OCI-M1 (cell line): ENCODE measurements at regions not wholly inside any gene's neighbourhood (a gene's known extent, or its start where the extent isn't known, plus 50 kb on each side); places are given as distances from the start of the nearest gene placed in this dataset.
"Not testable (repeated sequence)": the region's sequence is repeated elsewhere in the genome, so short reads cannot be mapped to it uniquely, and the experiment has no call there.

Experiments
- DNase-seq: peaks from one replicate; lab custom pipeline; 2025; lab: John Stamatoyannopoulos, UW

DNA sequence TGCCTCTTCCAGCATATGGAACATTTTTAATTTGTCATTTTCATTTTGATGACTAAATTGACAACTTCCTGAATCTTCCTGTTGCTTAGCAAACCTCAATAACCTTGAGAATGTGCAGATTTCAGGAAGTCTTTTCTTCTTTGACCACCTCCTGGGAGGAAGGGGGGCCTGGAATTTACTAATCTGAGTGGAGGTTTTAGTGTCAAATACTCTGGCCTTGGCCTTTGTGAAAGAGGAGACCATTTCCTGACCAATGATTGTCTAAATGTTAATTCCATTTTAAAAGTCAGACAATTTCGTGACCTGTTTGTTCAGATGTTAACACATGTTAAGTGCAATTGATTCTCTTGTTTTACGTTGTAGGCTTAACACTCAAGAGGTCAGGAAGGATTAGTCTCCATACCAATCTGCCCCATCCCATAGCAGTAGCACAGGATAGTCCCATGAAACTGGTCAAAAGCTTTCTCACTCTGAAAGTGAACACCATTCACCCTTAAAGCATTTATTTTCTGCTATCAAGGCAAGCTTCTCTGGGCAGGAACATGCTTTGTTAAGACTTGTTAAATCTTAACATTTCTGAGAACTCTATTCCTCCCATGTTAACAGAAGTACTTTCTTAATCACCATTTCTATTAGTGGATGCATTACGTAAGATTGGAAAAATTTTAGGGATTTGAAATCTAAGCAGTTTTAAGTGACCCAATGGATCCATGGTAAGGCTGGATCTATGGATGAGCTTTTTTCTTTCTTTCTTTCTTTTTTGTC is 219.6 kb downstream of the RND3 start:
- no peak for DNase-seq

- DNase-seq, result no peak
Measured at GRCh38 chr2:150266931-150267330, 220.5 kb downstream of the RND3 start.

GRCh38 chr2:150264442-150264841 is 223.0 kb downstream of the RND3 start:
- DNase-seq, result no peak

- no peak for DNase-seq
Measured at GRCh38 chr2:150261691-150262090, 225.8 kb downstream of the RND3 start.

- no peak for DNase-seq
Measured at GRCh38 chr2:150260636-150261035, 226.8 kb downstream of the RND3 start.

DNA sequence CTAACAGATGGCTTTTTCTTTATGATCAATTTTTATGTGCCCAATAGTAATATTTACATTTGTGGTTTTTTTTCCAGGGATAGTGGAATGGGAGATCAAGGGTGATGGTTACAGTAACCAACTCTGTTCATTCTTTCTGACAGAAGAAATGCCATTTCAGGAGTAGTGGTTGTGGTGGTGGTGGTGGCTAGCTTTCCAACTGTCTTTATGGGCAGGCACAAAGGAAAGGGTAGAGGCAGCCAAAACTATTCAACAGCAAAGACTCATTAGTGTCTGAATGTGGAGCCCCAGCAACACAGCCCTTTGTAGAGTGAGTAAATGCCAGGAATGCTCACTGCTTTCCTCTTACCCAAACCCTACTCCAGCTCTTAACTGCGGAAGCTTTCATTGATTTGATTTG is 227.7 kb downstream of the RND3 start:
- no peak for DNase-seq

- DNase-seq, result no peak
Measured at GRCh38 chr2:150258781-150259307, 228.6 kb downstream of the RND3 start.

DNA sequence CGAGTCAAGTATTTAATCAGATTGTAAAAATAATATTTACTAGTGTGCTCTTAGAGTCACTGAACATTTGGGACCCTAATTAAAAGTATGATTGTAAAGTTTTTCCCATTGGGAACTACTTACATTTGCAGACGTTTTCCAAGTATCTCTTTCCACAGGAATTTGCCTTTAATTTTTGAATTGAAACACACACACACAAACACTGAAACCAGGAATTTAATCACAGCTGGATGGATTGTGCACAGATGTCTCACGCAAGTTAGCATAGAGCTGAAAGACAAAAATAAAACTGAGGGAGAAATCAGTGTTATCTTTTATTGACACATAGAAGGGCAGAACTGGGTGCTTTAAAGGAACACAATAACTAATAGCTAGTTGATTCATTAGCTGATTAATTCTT is 230.7 kb downstream of the RND3 start:
- DNase-seq, result no peak

- no peak for DNase-seq
Measured at GRCh38 chr2:150255528-150255927, 231.9 kb downstream of the RND3 start.

DNA sequence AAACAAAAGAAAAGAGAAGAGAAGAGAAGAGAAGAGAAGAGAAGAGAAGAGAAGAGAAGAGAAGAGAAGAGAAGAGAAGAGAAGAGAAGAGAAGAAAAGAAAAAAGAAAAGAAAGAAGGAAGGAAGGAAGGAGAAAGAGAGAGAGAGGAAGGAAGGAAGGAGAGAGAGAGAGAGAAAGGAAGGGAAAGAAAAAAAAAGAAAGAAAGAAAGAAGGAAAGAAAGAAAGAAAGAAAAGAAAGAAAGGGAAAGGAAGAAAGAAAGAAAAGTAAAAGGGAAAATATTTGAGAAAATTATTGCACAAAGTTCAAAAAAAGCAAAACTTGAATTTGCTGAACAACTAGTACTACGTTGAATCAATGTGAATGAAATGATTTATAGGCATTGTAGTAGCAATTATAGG is 237.7 kb downstream of the RND3 start:
- DNase-seq, result not testable (repeated sequence)

GRCh38 chr2:150247481-150247880 is 240.0 kb downstream of the RND3 start:
- DNase-seq, result no peak

- DNase-seq, result peak; percentile 45
Measured at GRCh38 chr2:150234787-150235446, 252.6 kb downstream of the RND3 start.

- no peak for DNase-seq
Measured at GRCh38 chr2:150232871-150233270, 254.6 kb downstream of the RND3 start.

DNA sequence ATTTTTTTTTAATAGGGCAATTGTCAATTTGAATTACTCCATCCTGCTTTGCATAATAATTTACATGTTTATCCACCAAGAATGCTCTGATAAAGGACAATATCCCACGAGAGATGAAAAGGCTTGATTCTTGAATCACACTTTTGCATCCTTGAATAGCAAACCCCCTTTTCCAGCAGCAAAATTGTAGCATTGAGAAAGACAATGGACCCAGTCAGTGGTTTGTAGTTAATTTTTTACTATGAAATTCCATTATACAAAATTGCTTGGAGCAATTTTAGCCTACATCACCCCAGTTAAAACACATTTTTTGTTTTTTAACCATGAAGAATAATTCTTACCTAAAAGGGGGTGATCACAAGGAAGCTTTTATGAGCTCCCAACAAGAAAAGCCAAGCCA is 255.1 kb downstream of the RND3 start:
- no peak for DNase-seq

DNA sequence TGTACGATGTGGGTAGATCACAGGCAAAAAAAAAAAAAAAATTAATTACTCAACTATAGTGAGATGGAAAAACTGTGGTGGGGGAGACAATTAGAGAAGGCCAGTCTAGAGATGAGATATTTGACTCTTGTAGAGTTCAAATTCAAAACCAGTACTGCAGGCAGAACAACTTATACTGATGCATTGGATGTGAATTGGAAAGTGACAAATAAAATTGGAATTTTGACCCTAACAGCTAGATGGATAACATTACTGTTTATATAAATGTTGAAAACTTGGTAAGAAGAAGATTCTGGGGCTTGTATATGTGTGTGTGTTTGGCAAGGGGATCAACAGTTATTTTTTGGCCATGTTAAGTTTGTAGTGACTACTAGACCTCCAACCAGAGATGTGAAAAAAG is 256.9 kb downstream of the RND3 start:
- DNase-seq, result no peak

GRCh38 chr2:150230004-150230403 is 257.5 kb downstream of the RND3 start:
- no peak for DNase-seq

DNA sequence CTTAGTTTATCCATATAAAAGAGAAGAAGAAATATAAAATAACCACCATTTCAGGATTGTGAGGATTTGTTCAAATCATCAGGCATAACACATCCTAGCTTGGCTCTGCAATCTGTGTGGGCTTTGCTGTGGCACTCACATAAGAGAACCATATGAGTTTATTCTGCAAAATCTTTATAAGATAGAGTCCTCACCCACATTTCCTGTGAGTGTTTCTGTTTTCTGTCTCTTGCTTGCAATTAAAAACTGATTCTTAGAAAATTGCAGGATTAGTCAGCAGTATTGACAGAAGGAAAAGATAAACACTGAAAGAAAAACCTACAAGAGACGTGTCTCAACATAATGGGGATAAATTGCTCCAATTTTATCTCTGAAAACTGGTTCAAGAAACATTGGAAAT is 258.5 kb downstream of the RND3 start:
- peak; percentile 42 for DNase-seq

DNA sequence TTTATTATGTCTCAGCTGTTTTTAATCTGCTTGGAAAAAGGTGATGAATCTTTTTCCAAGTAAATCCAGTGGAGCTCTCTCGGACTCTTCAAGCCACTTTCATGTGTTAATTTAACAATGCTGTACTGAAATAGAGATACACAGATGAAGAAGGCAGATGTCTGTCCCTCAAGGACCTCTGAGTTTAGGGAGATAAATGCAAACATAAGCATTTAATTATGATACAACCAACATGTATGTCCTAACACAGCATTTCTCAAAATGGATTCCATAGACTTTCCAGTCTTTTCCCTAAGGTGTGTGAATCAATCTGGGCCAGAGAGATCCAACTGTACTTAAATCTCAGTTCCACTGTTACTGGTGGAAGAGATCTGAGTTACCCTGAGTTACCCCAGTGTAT is 262.4 kb downstream of the RND3 start:
- DNase-seq, result no peak

- DNase-seq, result no peak
Measured at GRCh38 chr2:150224321-150224720, 263.1 kb downstream of the RND3 start.

- DNase-seq, result no peak
Measured at GRCh38 chr2:150222942-150223341, 264.5 kb downstream of the RND3 start.

DNA sequence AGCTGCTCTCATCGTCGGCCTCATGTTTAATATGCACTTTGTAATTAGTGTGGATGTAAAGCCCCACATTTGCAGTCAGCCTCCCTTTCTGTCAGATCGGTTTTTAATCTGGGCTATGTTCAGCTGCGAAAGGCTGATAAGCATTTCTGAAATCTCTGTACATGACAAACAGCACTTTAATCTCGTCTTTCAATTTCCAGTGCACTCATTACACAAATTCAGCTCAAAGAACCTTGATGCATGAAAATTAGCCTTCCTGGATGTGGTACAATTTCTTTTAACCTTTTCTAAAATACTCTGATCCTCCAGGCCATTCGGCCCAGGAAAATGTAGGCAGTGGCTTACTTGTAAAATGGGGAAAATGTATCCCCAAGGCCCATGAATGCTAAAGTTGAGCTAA is 265.1 kb downstream of the RND3 start:
- DNase-seq, result peak; percentile 63

DNA sequence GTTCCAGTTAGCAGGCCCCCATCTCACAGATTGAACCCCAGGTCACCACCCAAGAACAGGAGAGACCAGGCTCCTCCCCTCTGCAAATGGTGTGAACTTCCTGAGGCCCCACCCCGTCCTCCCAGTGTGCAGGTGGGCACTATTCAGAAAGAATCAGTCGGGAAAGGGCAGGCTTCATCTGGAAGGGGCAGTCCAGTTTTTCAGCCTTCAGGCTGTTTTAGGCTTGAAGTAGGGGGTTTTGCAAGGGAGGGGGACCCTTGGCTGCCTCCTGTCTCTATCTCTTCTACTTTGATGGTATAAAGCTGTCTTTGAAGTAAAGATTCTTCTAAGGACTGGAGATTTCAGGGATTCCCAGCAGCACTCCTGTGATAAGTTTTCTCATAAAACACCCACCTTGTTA is 267.6 kb downstream of the RND3 start:
- no peak for DNase-seq

- DNase-seq, result no peak
Measured at GRCh38 chr2:150215041-150215440, 272.4 kb downstream of the RND3 start.

- no peak for DNase-seq
Measured at GRCh38 chr2:150214626-150215025, 272.8 kb downstream of the RND3 start.
